ENCODE measurements at regions not wholly inside any gene's neighbourhood (a gene's known extent, or its start where the extent isn't known, plus 50 kb on each side); places are given as distances from the start of the nearest gene placed in this dataset.
"Not testable (repeated sequence)": the region's sequence is repeated elsewhere in the genome, so short reads cannot be mapped to it uniquely, and the experiment has no call there.

GRCh38 chr21:16132453-16132852 lies 402.7 kb downstream of the USP25 start:
- not testable (repeated sequence) for TF ChIP-seq CTCF (conservative IDR thresholded peaks at IDR 0.05; ENCODE audit: low read depth, low read length); EZH2 (IDR thresholded peaks at IDR 0.05; ENCODE audit: borderline replicate concordance, low read depth, low read length, poor library complexity, severe bottlenecking)

All from A673 (cell line).